Coronary artery (tissue), 2 donors: ENCODE measurements at regions not wholly inside any gene's neighbourhood (a gene's known extent, or its start where the extent isn't known, plus 50 kb on each side); places are given as distances from the start of the nearest gene placed in this dataset.
"Not testable (repeated sequence)": the region's sequence is repeated elsewhere in the genome, so short reads cannot be mapped to it uniquely, and the experiment has no call there.

Experiments
- DNase-seq: peaks from one replicate; pipeline ENCODE4 v3.0.0-alpha.2; 2017; ENCODE audit warnings: low spot score
- H3K27ac ChIP-seq, 2 donors: fragments of 200-600 bp; sonication (generic); one replicate each; pipeline ENCODE4 v1.5.1; 2016 to 2019
- H3K4me3 ChIP-seq: fragments of 200-600 bp; sonication (generic); 2 replicates; pipeline ENCODE4 v1.5.1; 2016; ENCODE audit warnings: mild to moderate bottlenecking, moderate library complexity
- CTCF ChIP-seq: fragments of 200-600 bp; sonication (generic); IDR thresholded peaks from one replicate; pipeline ENCODE4 v1.5.1; 2019; ENCODE audit warnings: antibody characterized with exemption

- Histone ChIP-seq H3K4me3 (no peak overlapping the region), H3K27ac (no peak overlapping the region)
- no peak for TF ChIP-seq CTCF
- no peak for DNase-seq
These were observed 77.7 kb upstream of the SOX13 start for GRCh38 chr1:203995228-203995627.

GRCh38 chr1:203996126-203996525, 76.8 kb upstream of the SOX13 start:
- no peak overlapping the region for H3K4me3 ChIP-seq
- no peak for TF ChIP-seq CTCF
- H3K27ac ChIP-seq, result no peak overlapping the region
- DNase-seq, result no peak

- not testable (repeated sequence) for H3K27ac ChIP-seq, H3K4me3 ChIP-seq
These were observed 74.3 kb upstream of the SOX13 start for GRCh38 chr1:203998571-203998970.

GRCh38 chr1:203999618-204000017, 73.3 kb upstream of the SOX13 start:
- Histone ChIP-seq H3K27ac (no peak overlapping the region), H3K4me3 (no peak overlapping the region)
- TF ChIP-seq CTCF, result no peak
- no peak for DNase-seq

More at GRCh38 chr1:203998571-203998970, 74.3 kb upstream of the SOX13 start:
- DNase-seq, result not testable (repeated sequence)

GRCh38 chr1:204001166-204001901, 71.6 kb upstream of the SOX13 start:
- Histone ChIP-seq H3K27ac (no peak overlapping the region), H3K4me3 (no peak overlapping the region)
- DNase-seq, result no peak
- TF ChIP-seq CTCF, result no peak

GRCh38 chr1:204002614-204003013, 70.3 kb upstream of the SOX13 start:
- DNase-seq, result no peak
- Histone ChIP-seq H3K4me3 (no peak overlapping the region), H3K27ac (no peak overlapping the region)
- no peak for TF ChIP-seq CTCF

GRCh38 chr1:204003536-204003935, 69.4 kb upstream of the SOX13 start:
- Histone ChIP-seq H3K4me3 (no peak overlapping the region), H3K27ac (no peak overlapping the region)
- no peak for DNase-seq
- no peak for TF ChIP-seq CTCF
